B cell (primary cell): ENCODE measurements at regions not wholly inside any gene's neighbourhood (a gene's known extent, or its start where the extent isn't known, plus 50 kb on each side); places are given as distances from the start of the nearest gene placed in this dataset.

Experiments
- ATAC-seq: fragments of 200-7000 bp; cut with Tn5 transposase; one replicate; pipeline ENCODE4 v1.10.0; 2021; ENCODE audit warnings: low read depth, mild to moderate bottlenecking, moderate number of reproducible peaks, moderate library complexity
- CTCF ChIA-PET: fragments of 350-600 bp; sonication (Branson Sonifier 250); formaldehyde crosslinking; loops from one replicate; lab custom pipeline; 2021; ENCODE audit warnings: antibody characterized with exemption, inconsistent platforms; lab: Charles Lee
- POLR2A ChIA-PET: fragments of 350-600 bp; sonication (Branson Sonifier 250); formaldehyde crosslinking; loops from one replicate; lab custom pipeline; 2021; ENCODE audit warnings: antibody characterized with exemption; lab: Charles Lee
- DNase-seq: peaks from one replicate; pipeline ENCODE4 v3.0.0; 2013
- H2AFZ ChIP-seq: 2 replicates; pipeline ENCODE4 v1.6.1; 2012; ENCODE audit warnings: mild to moderate bottlenecking, low read depth, low read length; ENCODE audit not compliant: insufficient read depth, poor library complexity, severe bottlenecking
- H3K27ac ChIP-seq, 2 donors: 1 replicate in 1 of 2; 2 replicates in 1 of 2; pipeline ENCODE4 v1.5.1; 2012 to 2013; ENCODE audit warnings: low read length in 2 of 2, mild to moderate bottlenecking in 2 of 2, moderate library complexity in 1 of 2
- H3K27me3 ChIP-seq, 4 experiments: fragments of 200-600 bp in 1 of 4; sonication (generic) in 1 of 4; replicated peaks in 1 of 4; 1 replicate in 2 of 4; 2 replicates in 2 of 4; pipeline versions ENCODE4 v1.6.1 to v1.7.0; 2013 to 2016; ENCODE audit warnings: low read length in 3 of 4, mild to moderate bottlenecking in 2 of 4, mixed read lengths in 1 of 4, moderate library complexity in 1 of 4; ENCODE audit not compliant: insufficient read depth in 4 of 4, control insufficient read depth in 3 of 4; ENCODE audit errors: control extremely low read depth in 1 of 4
- H3K36me3 ChIP-seq, 2 experiments: replicated peaks in 1 of 2; 1 replicate in 1 of 2; 2 replicates in 1 of 2; pipeline versions ENCODE4 v1.6.1 to v1.7.1; 2013; ENCODE audit warnings: low read length in 1 of 2; ENCODE audit not compliant: insufficient read depth in 2 of 2, control insufficient read depth in 1 of 2; ENCODE audit errors: control extremely low read depth in 1 of 2, extremely low read depth in 1 of 2
- H3K4me1 ChIP-seq, 2 donors: fragments of 200-600 bp in 1 of 2; sonication (generic) in 1 of 2; 1 replicate in 1 of 2; 2 replicates in 1 of 2; pipeline versions ENCODE4 v1.5.1 to v1.6.1; 2013 to 2017; ENCODE audit warnings: low read length in 2 of 2; ENCODE audit not compliant: control insufficient read depth in 2 of 2, insufficient read depth in 2 of 2
- H3K4me2 ChIP-seq: replicated peaks from 2 replicates; pipeline ENCODE3; 2012; ENCODE audit warnings: mild to moderate bottlenecking, low read depth, low read length; ENCODE audit not compliant: poor library complexity, severe bottlenecking
- H3K4me3 ChIP-seq, 5 experiments: fragments of 200-600 bp in 1 of 5; sonication (generic) in 1 of 5; 1 replicate in 3 of 5; 2 replicates in 2 of 5; pipeline versions ENCODE4 v1.5.1 to v1.7.0; 2011 to 2016; ENCODE audit warnings: low read length in 4 of 5, mild to moderate bottlenecking in 4 of 5, low read depth in 2 of 5, control low read depth in 1 of 5, moderate library complexity in 1 of 5; ENCODE audit not compliant: insufficient read depth in 1 of 5; ENCODE audit errors: control extremely low read depth in 1 of 5, extremely low read depth in 1 of 5
- H3K79me2 ChIP-seq: fragments of 200-600 bp; sonication (generic); one replicate; pipeline ENCODE4 v1.6.0; 2016; ENCODE audit warnings: low read length; ENCODE audit not compliant: control insufficient read depth, insufficient read depth
- H3K9ac ChIP-seq: fragments of 200-600 bp; sonication (generic); 2 replicates; pipeline ENCODE4 v1.6.1; 2017; ENCODE audit warnings: mild to moderate bottlenecking, low read length, moderate library complexity
- H3K9me3 ChIP-seq, 3 donors: one replicate each; pipeline versions ENCODE4 v1.6.1 to v1.7.1; 2013; ENCODE audit warnings: low read length in 2 of 3; ENCODE audit not compliant: control insufficient read depth in 2 of 3, insufficient read depth in 1 of 3; ENCODE audit errors: control extremely low read depth in 1 of 3
- H4K20me1 ChIP-seq: 2 replicates; pipeline ENCODE4 v1.6.0; 2012; ENCODE audit warnings: mild to moderate bottlenecking, low read length; ENCODE audit not compliant: insufficient read depth, control insufficient read depth, poor library complexity, severe bottlenecking
- H3K27ac Mint-ChIP-seq: one replicate; pipeline ENCODE4 v1.8.0; 2021; ENCODE audit warnings: mixed read lengths
- H3K27me3 Mint-ChIP-seq: one replicate; pipeline ENCODE4 v1.8.0; 2021; ENCODE audit warnings: mixed read lengths
- H3K4me1 Mint-ChIP-seq: one replicate; pipeline ENCODE4 v1.8.0; 2021; ENCODE audit warnings: mixed read lengths
- H3K4me3 Mint-ChIP-seq: one replicate; pipeline ENCODE4 v1.8.0; 2021; ENCODE audit warnings: mixed read lengths
- H3K9me3 Mint-ChIP-seq: one replicate; pipeline ENCODE4 v1.8.0; 2022; ENCODE audit warnings: mixed read lengths; ENCODE audit not compliant: insufficient read depth
- EZH2 ChIP-seq: IDR thresholded peaks from 2 replicates; pipeline ENCODE4 v1.6.1; 2012; ENCODE audit warnings: borderline replicate concordance, low read depth, mild to moderate bottlenecking, moderate library complexity, low read length; ENCODE audit not compliant: insufficient read depth, poor library complexity, severe bottlenecking
- WGBS: methylation state at CpG from one replicate; pipeline ENCODE4 v1.1.5; 2013; ENCODE audit warnings: missing lambda C conversion rate; ENCODE audit not compliant: insufficient coverage; 5-methylcytosine and 5-hydroxymethylcytosine counted together
- intact Hi-C: fragments of 100-400 bp; cut with micrococcal nuclease; formaldehyde crosslinking; loops from one replicate; pipeline ENCODE4 v1.10.0; 2022
- TF ChIP-seq, protein P1 (sequence below): fragments of 200-600 bp; IDR thresholded peaks from one replicate; pipeline ENCODE4 v1.8.0; 2022; ENCODE audit warnings: antibody characterized with exemption, mild to moderate bottlenecking

- Histone ChIP-seq H3K79me2 (no peaks in the 10 kb centered on the region), H3K4me3 (no peak overlapping the region), H3K4me1 (peaks cover 0 to 6% of the 10 kb centered on the region in 2 donors), H3K36me3 (no peaks in the 10 kb centered on the region), H3K27ac (no peak overlapping the region), H4K20me1 (no peaks in the 10 kb centered on the region), H3K9me3 (peaks cover 0 to 5% (median 0%) of the 10 kb centered on the region in 3 donors), H3K9ac (no peak overlapping the region), H2AFZ (no peak overlapping the region), H3K27me3 (no peaks in the 10 kb centered on the region), H3K4me2 (no peak overlapping the region)
- no peaks in the 10 kb centered on the region for H3K27me3 Mint-ChIP-seq
- peaks cover 12% of the 10 kb centered on the region for H3K4me1 Mint-ChIP-seq
- ChIA-PET CTCF (no interaction called here), POLR2A (no interaction called here)
- TF ChIP-seq EZH2 = no peak
- TF ChIP-seq, protein P1, sequence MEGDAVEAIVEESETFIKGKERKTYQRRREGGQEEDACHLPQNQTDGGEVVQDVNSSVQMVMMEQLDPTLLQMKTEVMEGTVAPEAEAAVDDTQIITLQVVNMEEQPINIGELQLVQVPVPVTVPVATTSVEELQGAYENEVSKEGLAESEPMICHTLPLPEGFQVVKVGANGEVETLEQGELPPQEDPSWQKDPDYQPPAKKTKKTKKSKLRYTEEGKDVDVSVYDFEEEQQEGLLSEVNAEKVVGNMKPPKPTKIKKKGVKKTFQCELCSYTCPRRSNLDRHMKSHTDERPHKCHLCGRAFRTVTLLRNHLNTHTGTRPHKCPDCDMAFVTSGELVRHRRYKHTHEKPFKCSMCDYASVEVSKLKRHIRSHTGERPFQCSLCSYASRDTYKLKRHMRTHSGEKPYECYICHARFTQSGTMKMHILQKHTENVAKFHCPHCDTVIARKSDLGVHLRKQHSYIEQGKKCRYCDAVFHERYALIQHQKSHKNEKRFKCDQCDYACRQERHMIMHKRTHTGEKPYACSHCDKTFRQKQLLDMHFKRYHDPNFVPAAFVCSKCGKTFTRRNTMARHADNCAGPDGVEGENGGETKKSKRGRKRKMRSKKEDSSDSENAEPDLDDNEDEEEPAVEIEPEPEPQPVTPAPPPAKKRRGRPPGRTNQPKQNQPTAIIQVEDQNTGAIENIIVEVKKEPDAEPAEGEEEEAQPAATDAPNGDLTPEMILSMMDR = no peak
- no peaks in the 10 kb centered on the region for H3K9me3 Mint-ChIP-seq
- intact Hi-C loops = no loop called here
- H3K4me3 Mint-ChIP-seq = no peak overlapping the region
- no peak for DNase-seq
- no peak overlapping the region for H3K27ac Mint-ChIP-seq
- ATAC-seq = no peak
- WGBS = 75% methylated on average over 1 of the region's 5 CpGs
Observed at GRCh38 chr3:88408935-88409334, 259.2 kb downstream of the C3orf38 start.

DNA sequence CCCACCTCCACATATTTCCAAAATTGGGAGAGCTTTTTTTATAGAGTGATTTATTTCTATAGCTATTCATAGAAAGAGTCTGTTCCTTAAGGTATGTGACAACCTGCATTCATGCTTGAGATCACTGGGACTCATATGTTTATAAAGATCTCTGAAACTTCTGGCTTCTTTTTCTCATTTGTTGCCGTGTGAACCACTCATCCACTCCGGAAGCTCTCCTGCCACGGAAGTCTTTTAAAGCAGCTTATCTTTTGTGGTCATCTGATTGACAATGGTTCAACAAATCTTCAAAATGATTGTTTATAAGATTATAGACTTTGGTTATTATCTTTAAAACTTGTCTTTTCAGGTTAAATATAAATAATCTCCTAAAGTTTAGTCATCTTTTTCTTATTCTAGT is 260.5 kb downstream of the C3orf38 start:
- no peak for ATAC-seq
- Histone ChIP-seq H3K36me3 (no peaks in the 10 kb centered on the region), H3K27ac (no peak overlapping the region), H2AFZ (peak overlapping the region; percentile 7), H3K27me3 (no peaks in the 10 kb centered on the region), H3K4me3 (no peak overlapping the region), H3K4me2 (no peak overlapping the region), H3K4me1 (peaks cover 0 to 6% of the 10 kb centered on the region in 2 donors), H3K9ac (no peak overlapping the region), H4K20me1 (no peaks in the 10 kb centered on the region), H3K79me2 (no peaks in the 10 kb centered on the region), H3K9me3 (peaks cover 0 to 5% (median 0%) of the 10 kb centered on the region in 3 donors)
- no peaks in the 10 kb centered on the region for H3K9me3 Mint-ChIP-seq
- CTCF ChIA-PET = no interaction called here
- H3K27ac Mint-ChIP-seq = no peak overlapping the region
- DNase-seq = no peak
- 40% methylated on average over 1 of the region's 3 CpGs for WGBS
- intact Hi-C loops = no loop called here
- no peak overlapping the region for H3K4me3 Mint-ChIP-seq
- H3K4me1 Mint-ChIP-seq = peaks cover 12% of the 10 kb centered on the region
- POLR2A ChIA-PET = no interaction called here
- TF ChIP-seq, protein P1 = no peak
- no peak for TF ChIP-seq EZH2
- no peaks in the 10 kb centered on the region for H3K27me3 Mint-ChIP-seq
